Esophagus squamous epithelium (tissue), 4 donors: ENCODE measurements at regions not wholly inside any gene's neighbourhood (a gene's known extent, or its start where the extent isn't known, plus 50 kb on each side); places are given as distances from the start of the nearest gene placed in this dataset.

Source experiments
- CTCF ChIP-seq, 6 experiments: fragments of 450-650 bp in 4 of 6; fragments of 200-600 bp in 2 of 6; sonication (generic) in 2 of 6; IDR thresholded peaks; one replicate each; pipeline ENCODE4 v1.5.1; 2016 to 2019; ENCODE audit warnings: antibody characterized with exemption in 6 of 6, mild to moderate bottlenecking in 4 of 6, moderate library complexity in 4 of 6
- POLR2A ChIP-seq, 4 donors: fragments of 450-650 bp; IDR thresholded peaks; one replicate each; pipeline ENCODE4 v1.6.1; 2017; ENCODE audit warnings: antibody characterized with exemption in 4 of 4, mild to moderate bottlenecking in 4 of 4, moderate library complexity in 3 of 4

- TF ChIP-seq CTCF (IDR thresholded peaks at IDR 0.05), result no peak
- no peak for TF ChIP-seq POLR2A (IDR thresholded peaks at IDR 0.05)
Observed at GRCh38 chr2:66127061-66127460, 307.9 kb upstream of the MEIS1 start.
